Right atrium auricular region (tissue), 2 donors: ENCODE measurements at regions not wholly inside any gene's neighbourhood (a gene's known extent, or its start where the extent isn't known, plus 50 kb on each side); places are given as distances from the start of the nearest gene placed in this dataset.

ENCODE experiments used
- DNase-seq: peaks from one replicate; pipeline ENCODE4 v3.0.0-alpha.2; 2019; ENCODE audit warnings: low spot score
- H3K27ac ChIP-seq, 2 donors: fragments of 200-600 bp; sonication (generic); 1 replicate in 1 of 2; 2 replicates in 1 of 2; pipeline ENCODE4 v1.5.1; 2016 to 2019
- H3K27me3 ChIP-seq, 2 donors: fragments of 200-600 bp; sonication (generic); one replicate each; pipeline versions ENCODE4 v1.5.1 to v1.6.0; 2017 to 2019
- H3K36me3 ChIP-seq: fragments of 200-600 bp; sonication (generic); one replicate; pipeline ENCODE4 v1.5.1; 2016
- H3K4me1 ChIP-seq, 2 donors: fragments of 200-600 bp; sonication (generic); one replicate each; pipeline versions ENCODE4 v1.5.1 to v1.6.0; 2017 to 2019
- H3K4me3 ChIP-seq, 2 donors: fragments of 200-600 bp; sonication (generic); 1 replicate in 1 of 2; 2 replicates in 1 of 2; pipeline ENCODE4 v1.5.1; 2017 to 2019; ENCODE audit warnings: mild to moderate bottlenecking in 1 of 2, moderate library complexity in 1 of 2
- H3K9me3 ChIP-seq, 2 donors: fragments of 200-600 bp; sonication (generic); one replicate each; pipeline ENCODE4 v1.5.1; 2019
- CTCF ChIP-seq, 2 donors: fragments of 200-600 bp; sonication (generic); IDR thresholded peaks; one replicate each; pipeline ENCODE4 v1.5.1; 2019; ENCODE audit warnings: antibody characterized with exemption in 2 of 2

DNA sequence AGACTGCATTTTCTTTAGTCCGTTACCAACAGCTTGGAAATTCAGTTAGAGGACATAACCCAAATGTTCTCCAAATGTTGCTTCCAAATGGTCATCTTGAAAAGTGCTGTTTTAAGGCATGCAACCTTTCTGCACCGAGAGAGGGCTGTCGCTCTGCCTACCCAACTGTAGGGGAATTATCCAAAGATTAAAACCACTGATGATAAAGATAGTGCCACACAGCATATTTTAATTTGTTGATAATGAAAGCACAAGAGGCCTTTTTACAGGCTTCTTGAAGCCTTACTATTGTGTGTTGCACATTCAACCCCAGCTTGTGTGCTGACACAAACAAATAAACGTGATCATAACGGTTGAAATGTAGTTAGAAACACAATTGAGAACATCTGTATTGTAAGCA, 121.5 kb downstream of the LMO4 start:
- Histone ChIP-seq H3K4me3 (no peak overlapping the region), H3K9me3 (no peaks in the 10 kb centered on the region), H3K36me3 (no peaks in the 10 kb centered on the region), H3K27me3 (no peaks in the 10 kb centered on the region), H3K4me1 (peaks cover 0 to 14% of the 10 kb centered on the region in 2 donors), H3K27ac (no peak overlapping the region)
- no peak for DNase-seq
- no peak for TF ChIP-seq CTCF (IDR thresholded peaks at IDR 0.05)

DNA sequence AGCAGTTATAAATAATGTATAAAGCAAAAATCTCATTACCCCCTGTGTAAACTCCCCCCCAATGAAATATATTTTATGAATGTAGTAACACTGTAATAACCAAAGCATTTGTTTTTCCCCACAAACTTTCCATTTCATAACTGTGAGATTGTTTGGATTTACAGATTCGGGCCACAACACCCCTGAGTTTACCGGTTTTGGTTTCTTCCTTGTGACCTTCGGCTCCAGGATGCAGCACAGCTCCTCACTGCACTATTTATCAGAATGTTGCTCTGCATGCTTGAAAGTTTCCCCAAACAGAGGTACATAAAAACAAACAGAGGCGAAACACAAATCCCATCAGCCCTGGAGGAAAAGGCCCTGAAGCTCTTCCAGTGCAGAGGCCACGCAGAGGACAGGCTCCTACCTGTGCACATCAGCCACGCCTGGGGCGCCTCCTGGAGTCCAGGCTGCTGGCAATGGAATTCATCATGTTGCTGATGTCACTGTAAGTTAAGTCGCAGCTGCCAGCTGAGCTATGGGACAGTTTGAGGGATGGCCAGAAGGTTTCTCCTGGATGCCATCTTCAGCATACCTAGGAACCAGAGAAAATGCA, 122.0 kb downstream of the LMO4 start:
- Histone ChIP-seq H3K4me3 (no peak overlapping the region), H3K4me1 (peaks cover 0 to 14% of the 10 kb centered on the region in 2 donors), H3K36me3 (no peaks in the 10 kb centered on the region), H3K27me3 (no peaks in the 10 kb centered on the region), H3K27ac (no peak overlapping the region), H3K9me3 (no peaks in the 10 kb centered on the region)
- no peak for DNase-seq
- TF ChIP-seq CTCF (IDR thresholded peaks at IDR 0.05): no peak

GRCh38 chr1:87451229-87451920, 122.7 kb downstream of the LMO4 start:
- Histone ChIP-seq H3K4me3 (no peak overlapping the region), H3K27me3 (no peaks in the 10 kb centered on the region), H3K36me3 (no peaks in the 10 kb centered on the region), H3K9me3 (no peaks in the 10 kb centered on the region), H3K4me1 (peaks cover 0 to 14% of the 10 kb centered on the region in 2 donors), H3K27ac (no peak overlapping the region)
- no peak for TF ChIP-seq CTCF (IDR thresholded peaks at IDR 0.05)
- no peak for DNase-seq

DNA sequence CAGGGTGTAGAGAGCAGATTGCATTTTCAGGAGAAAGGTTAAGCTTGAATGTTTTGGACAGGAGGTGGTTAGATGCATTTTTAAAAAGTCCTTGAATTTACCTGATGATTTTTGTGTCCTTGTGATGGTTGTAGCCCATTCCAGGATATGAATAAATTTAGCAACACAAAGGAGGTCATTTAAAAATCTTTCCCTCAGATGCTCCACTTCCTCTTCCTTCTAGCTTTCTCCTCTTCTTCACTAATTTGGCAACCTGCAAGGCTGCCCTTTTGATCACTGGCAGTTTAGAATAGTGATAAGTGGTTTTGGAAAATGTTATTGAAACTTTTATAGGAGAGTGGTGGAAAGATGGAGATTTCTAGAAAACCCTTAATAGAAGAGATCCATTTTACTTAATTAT, 124.0 kb downstream of the LMO4 start:
- TF ChIP-seq CTCF (IDR thresholded peaks at IDR 0.05): no peak
- H3K4me3 ChIP-seq: no peak overlapping the region

GRCh38 chr1:87457408-87457807, 128.7 kb downstream of the LMO4 start:
- Histone ChIP-seq H3K27me3 (no peaks in the 10 kb centered on the region), H3K27ac (no peak overlapping the region), H3K4me3 (no peak overlapping the region), H3K36me3 (no peaks in the 10 kb centered on the region), H3K4me1 (no peaks in the 10 kb centered on the region), H3K9me3 (no peaks in the 10 kb centered on the region)
- DNase-seq: no peak
- no peak for TF ChIP-seq CTCF (IDR thresholded peaks at IDR 0.05)

More for the DNA sequence above, 124.0 kb downstream of the LMO4 start:
- Histone ChIP-seq H3K4me1 (peaks cover 0 to 14% of the 10 kb centered on the region in 2 donors), H3K27ac (no peak overlapping the region), H3K36me3 (no peaks in the 10 kb centered on the region), H3K27me3 (no peaks in the 10 kb centered on the region), H3K9me3 (no peaks in the 10 kb centered on the region)
- no peak for DNase-seq
